NB4 (cell line): ENCODE measurements at regions not wholly inside any gene's neighbourhood (a gene's known extent, or its start where the extent isn't known, plus 50 kb on each side); places are given as distances from the start of the nearest gene placed in this dataset.
"Not testable (repeated sequence)": the region's sequence is repeated elsewhere in the genome, so short reads cannot be mapped to it uniquely, and the experiment has no call there.

Experiments
- DNase-seq: peaks from one replicate; pipeline ENCODE4 v3.0.0; 2010; ENCODE audit warnings: low read depth
- H3K4me3 ChIP-seq: one replicate; pipeline ENCODE4 v1.5.1; 2011; ENCODE audit warnings: mild to moderate bottlenecking, low read depth, low read length, moderate library complexity
- CTCF ChIP-seq: IDR thresholded peaks from one replicate; pipeline ENCODE4 v1.5.1; 2012; ENCODE audit warnings: low read depth, low read length
- MYC ChIP-seq: IDR thresholded peaks from 2 replicates; pipeline ENCODE4 v1.6.1; 2011; ENCODE audit warnings: low read depth, low read length
- POLR2A ChIP-seq: IDR thresholded peaks from 2 replicates; pipeline ENCODE4 v1.6.1; 2011; ENCODE audit warnings: mild to moderate bottlenecking; ENCODE audit not compliant: insufficient read length; ENCODE audit errors: extremely low read depth
- TF ChIP-seq, protein P1 (sequence below): IDR thresholded peaks from 2 replicates; pipeline ENCODE4 v1.6.1; 2011; ENCODE audit warnings: low read depth, low read length

DNA sequence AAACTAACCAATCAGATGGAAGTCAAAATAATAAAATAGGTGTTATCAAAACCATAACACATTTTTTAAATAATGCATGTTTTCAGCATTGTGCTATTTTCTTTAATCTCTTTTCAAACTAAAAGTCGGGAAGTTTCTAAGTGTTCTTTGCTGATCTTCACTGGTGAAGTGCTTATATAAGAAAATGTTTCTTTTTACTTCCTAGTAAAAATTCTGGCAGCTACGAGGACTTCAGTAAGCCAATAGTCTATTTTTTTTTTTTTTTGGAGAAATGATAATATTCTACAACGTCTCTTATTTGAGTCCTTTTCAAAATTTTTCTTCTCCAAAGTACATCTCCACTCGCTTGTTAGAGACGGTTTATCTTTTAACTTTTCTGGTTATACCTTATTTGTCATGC lies 448.0 kb downstream of the SLC6A15 start:
- DNase-seq: no peak
- TF ChIP-seq, protein P1, sequence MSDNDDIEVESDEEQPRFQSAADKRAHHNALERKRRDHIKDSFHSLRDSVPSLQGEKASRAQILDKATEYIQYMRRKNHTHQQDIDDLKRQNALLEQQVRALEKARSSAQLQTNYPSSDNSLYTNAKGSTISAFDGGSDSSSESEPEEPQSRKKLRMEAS: no peak
- no peak for TF ChIP-seq POLR2A
- no peak for TF ChIP-seq CTCF
- TF ChIP-seq MYC: no peak
- H3K4me3 ChIP-seq: no peak overlapping the region

GRCh38 chr12:84463741-84464495 lies 448.7 kb downstream of the SLC6A15 start:
- no peak for DNase-seq
- H3K4me3 ChIP-seq: no peak overlapping the region
- TF ChIP-seq, protein P1: no peak
- TF ChIP-seq MYC: no peak
- no peak for TF ChIP-seq POLR2A
- no peak for TF ChIP-seq CTCF

GRCh38 chr12:84455598-84455997 lies 457.0 kb downstream of the SLC6A15 start:
- no peak for DNase-seq
- TF ChIP-seq POLR2A: no peak
- no peak for TF ChIP-seq CTCF
- no peak for TF ChIP-seq MYC
- TF ChIP-seq, protein P1: no peak
- H3K4me3 ChIP-seq: no peak overlapping the region

GRCh38 chr12:84446478-84446877 lies 466.1 kb downstream of the SLC6A15 start:
- not testable (repeated sequence) for DNase-seq, H3K4me3 ChIP-seq

GRCh38 chr12:84436134-84436533 lies 476.5 kb downstream of the SLC6A15 start:
- H3K4me3 ChIP-seq: no peak overlapping the region
- TF ChIP-seq CTCF: no peak
- TF ChIP-seq, protein P1: no peak
- no peak for TF ChIP-seq MYC
- TF ChIP-seq POLR2A: no peak
- DNase-seq: no peak

- H3K4me3 ChIP-seq: no peak overlapping the region
- DNase-seq: no peak
- TF ChIP-seq MYC (no peak), CTCF (no peak), POLR2A (no peak)
- TF ChIP-seq, protein P1: no peak
Measured at GRCh38 chr12:84435682-84436081, 476.9 kb downstream of the SLC6A15 start.
